ENCODE measurements at regions not wholly inside any gene's neighbourhood (a gene's known extent, or its start where the extent isn't known, plus 50 kb on each side); places are given as distances from the start of the nearest gene placed in this dataset.
A peak's percentile ranks its signal among the peaks of the same experiment; 100 is the strongest.
"Not testable (repeated sequence)": the region's sequence is repeated elsewhere in the genome, so short reads cannot be mapped to it uniquely, and the experiment has no call there.

- DNase-seq: no peak
These were observed 72.1 kb upstream of the HSPA9 start for GRCh38 chr5:138647261-138647788.

DNA sequence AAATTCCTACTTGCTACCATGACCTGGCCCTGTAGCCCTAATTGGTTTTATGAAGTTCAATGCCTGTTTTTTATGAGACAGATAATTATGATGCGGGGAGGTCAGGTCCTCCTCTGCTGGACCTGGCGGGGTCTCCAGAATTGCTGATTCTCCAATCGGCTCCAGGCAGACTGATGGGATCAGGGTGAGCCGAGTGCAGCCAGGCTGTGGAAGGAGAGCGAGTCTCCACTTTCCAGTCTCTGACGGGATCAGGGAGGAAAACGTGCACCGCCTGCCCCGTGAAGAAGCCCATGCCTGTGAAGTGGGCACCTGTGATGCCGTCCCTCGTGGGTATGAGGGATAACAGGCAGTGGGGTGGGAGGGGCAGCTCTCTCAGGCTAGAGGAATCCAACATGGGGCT is 71.5 kb upstream of the HSPA9 start:
- no peak for DNase-seq

- no peak for DNase-seq
These were observed 70.8 kb upstream of the HSPA9 start for GRCh38 chr5:138645778-138646575.

DNA sequence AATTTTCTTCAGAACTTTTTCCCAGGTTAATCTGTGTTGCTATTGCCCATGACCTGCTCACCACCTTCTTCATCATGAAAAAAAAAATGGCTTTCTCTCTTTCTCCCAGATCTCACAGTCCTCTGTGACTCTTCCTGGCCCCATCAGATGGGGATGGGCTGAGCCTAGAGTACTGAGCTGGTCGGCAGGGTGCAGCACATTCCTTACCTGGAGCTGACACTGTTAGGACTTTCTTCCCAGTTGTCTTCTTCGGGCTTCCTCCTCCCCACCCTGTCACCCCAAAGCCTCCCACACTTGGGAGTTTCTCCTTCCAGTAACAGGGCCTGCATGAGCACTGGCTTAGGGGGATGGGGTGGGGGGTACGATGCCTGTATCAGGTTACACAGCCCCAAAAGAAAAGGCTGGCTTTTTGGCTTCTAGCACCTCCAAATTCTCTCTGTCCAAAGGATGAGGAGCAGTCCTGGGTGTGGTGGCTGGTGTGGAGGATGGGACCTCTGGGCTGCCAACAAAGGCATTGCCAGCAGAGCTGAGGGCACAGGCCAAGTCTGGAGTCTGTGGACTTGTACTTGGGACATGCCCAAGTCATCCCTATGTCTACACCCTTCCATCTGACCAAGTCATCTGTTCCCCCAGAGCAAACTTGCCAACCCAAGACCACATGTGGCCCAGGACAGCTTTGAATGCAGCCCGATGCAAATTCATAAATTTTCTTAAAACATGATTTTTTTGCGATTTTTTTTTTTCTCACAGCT is 68.0 kb upstream of the HSPA9 start:
- no peak for DNase-seq

DNA sequence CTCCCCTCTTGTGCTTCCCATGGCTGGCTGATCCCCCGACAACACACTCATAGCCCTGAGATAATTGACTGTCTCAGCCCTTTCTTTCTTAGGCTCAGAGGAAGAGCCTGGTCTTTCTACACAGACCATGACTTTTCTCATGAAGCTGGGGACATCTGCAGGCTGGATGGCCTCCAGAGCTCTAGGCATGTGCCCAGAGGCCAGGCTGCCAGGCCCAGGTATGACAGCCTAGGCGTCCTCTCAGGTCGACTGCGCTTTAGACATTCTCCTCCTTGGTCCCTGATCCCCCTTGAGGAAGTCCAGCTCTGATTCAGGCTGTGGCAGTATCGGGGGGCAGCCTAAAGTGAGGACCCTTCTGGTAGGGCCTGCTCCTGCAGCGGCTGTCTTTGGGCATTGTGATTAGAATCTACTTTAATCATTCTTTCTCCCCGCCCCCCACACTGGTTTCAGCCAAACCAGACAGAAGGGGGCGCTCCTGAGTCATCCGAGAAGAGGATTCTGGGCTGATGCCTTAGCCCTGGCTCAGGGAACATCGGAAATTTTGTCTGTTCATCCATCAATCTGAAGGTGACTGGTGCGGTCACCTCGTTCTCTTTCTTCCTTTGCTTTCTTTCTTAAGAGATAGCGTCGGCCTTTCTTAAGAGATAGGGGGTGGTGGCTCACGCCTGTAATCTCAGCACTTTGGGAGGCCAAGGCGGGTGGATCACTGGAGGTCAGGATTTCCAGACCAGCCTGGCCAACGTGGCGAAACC is 66.5 kb upstream of the HSPA9 start:
- DNase-seq: peak; percentile 57

GRCh38 chr5:138640646-138641254 is 65.5 kb upstream of the HSPA9 start:
- no peak for DNase-seq

GRCh38 chr5:138640138-138640537 is 64.9 kb upstream of the HSPA9 start:
- DNase-seq: no peak

- DNase-seq: no peak
These were observed 64.1 kb upstream of the HSPA9 start for GRCh38 chr5:138639326-138639725.

- no peak for DNase-seq
These were observed 62.1 kb upstream of the HSPA9 start for GRCh38 chr5:138637256-138637655.

DNA sequence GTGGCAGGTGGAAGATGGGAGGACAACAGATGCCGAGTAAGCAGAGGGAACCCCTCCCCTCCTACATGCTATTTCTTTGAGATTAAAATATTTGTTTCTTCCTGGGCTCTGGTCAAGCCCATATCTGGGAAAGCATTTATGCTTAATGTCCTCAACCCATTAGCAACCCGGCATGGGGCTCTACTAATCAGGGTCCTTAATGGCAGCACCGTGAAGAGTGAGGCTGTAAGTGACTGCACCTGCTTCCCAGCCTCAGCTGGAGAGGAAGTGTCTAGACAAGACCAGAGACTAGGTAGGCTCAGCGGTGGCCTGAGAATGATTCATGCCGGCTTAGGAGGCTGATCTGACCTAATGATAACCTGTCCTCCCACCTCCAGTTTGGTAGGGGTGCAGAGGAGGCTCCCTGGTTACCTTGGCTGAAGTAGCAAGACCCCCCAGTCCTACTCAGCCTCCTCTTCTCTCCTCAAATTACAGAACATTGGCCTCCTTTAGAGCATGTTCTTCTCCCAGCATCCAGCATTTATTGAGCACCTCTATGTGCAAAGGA is 61.3 kb upstream of the HSPA9 start:
- no peak for DNase-seq

DNA sequence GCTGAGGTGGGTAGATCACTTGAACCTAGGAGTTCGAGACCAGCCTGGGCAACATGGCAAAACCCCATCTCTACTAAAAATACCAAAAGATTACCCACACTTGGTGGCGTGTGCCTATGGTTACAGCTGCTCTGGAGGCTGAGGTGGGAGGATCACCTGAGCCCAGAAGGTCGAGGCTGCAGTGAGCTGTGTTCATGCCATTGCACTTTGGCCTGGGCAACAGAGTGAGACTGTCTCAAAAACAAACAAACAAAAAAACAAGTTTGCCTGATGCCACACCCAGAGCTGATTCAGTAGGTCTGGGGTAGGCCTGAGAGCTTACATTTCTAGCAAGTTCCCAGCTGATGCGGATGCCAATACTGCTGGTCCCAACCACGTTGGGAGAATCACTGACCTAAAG is 60.5 kb upstream of the HSPA9 start:
- no peak for DNase-seq

- DNase-seq: peak; percentile 39
These were observed 60.1 kb upstream of the HSPA9 start for GRCh38 chr5:138635265-138635664.

- not testable (repeated sequence) for DNase-seq
These were observed 59.6 kb upstream of the HSPA9 start for GRCh38 chr5:138634804-138635203.

GRCh38 chr5:138632900-138633489 is 57.8 kb upstream of the HSPA9 start:
- DNase-seq: peak; percentile 81

DNA sequence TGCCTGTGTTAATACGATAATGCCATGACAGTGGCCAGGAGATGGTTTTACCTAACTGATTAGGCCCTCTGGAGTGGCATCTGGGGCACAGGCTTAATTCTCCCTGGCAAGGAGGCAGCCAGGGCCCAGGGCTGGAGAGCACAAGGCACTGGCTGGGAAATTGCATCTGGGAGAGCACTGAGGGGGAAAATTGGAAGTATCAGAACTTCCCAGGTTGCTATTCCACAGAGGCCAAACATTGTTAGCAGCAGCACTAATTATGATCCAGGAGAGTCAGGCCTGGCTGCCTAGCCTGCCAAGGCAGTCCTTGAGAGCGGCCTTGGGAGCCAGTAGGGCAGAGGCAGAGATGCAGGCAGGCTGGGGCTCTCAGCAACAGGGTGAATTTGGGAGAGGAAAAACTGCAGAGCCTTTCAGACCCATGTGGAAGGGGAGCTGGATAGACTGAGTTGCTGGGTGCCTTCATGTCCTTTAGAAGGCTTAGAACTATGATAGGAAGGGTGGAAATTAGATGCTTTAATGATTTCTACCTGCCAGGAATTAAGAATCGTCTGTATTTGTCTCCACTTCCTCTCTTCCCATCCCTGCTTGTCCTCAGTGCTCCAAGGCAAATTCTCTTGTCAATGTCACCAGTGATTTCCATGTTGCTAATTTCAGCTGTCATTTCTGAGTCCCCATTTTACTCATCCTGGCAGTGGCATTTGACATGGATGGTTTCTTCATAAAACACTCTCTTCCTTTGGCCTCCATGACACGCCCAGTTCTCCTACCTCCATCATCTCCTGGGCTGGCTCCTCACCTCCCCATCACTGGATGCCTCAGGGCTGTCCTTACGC is 56.1 kb upstream of the HSPA9 start:
- no peak for DNase-seq

- DNase-seq: no peak
These were observed 54.2 kb upstream of the HSPA9 start for GRCh38 chr5:138629392-138629791.

- DNase-seq: no peak
These were observed 51.2 kb upstream of the HSPA9 start for GRCh38 chr5:138626333-138626944.

GRCh38 chr5:138625134-138625533 is 49.9 kb upstream of the HSPA9 start:
- DNase-seq: no peak

Measured in fibroblast of skin of abdomen (primary cell).